HPDE6-E6E7 (cell line): ENCODE measurements at regions not wholly inside any gene's neighbourhood (a gene's known extent, or its start where the extent isn't known, plus 50 kb on each side); places are given as distances from the start of the nearest gene placed in this dataset.

Experiments
- DNase-seq: peaks from one replicate; pipeline ENCODE4 v3.0.0; 2011; ENCODE audit warnings: missing footprints; ENCODE audit errors: extremely low spot score

GRCh38 chr2:12207491-12207890 is 461.1 kb downstream of the LPIN1 start:
- no peak for DNase-seq

- no peak for DNase-seq
Measured at GRCh38 chr2:12210016-12210933, 463.8 kb downstream of the LPIN1 start.

- no peak for DNase-seq
Measured at GRCh38 chr2:12211326-12212175, 465.1 kb downstream of the LPIN1 start.

- DNase-seq, result no peak
Measured at GRCh38 chr2:12212841-12213597, 466.6 kb downstream of the LPIN1 start.

GRCh38 chr2:12217175-12217574 is 470.7 kb downstream of the LPIN1 start:
- no peak for DNase-seq

GRCh38 chr2:12219761-12220160 is 473.3 kb downstream of the LPIN1 start:
- no peak for DNase-seq

- no peak for DNase-seq
Measured at GRCh38 chr2:12221584-12221983, 475.2 kb downstream of the LPIN1 start.

- no peak for DNase-seq
Measured at GRCh38 chr2:12222554-12222953, 476.1 kb downstream of the LPIN1 start.

GRCh38 chr2:12223732-12224131 is 477.3 kb downstream of the LPIN1 start:
- no peak for DNase-seq

GRCh38 chr2:12226653-12227052 is 480.2 kb downstream of the LPIN1 start:
- DNase-seq, result no peak

- no peak for DNase-seq
Measured at GRCh38 chr2:12227941-12228608, 481.6 kb downstream of the LPIN1 start.

GRCh38 chr2:12231288-12231687 is 484.9 kb downstream of the LPIN1 start:
- DNase-seq, result no peak

GRCh38 chr2:12232876-12233275 is 483.9 kb upstream of the TRIB2 start:
- no peak for DNase-seq

- no peak for DNase-seq
Measured at GRCh38 chr2:12236136-12236844, 480.4 kb upstream of the TRIB2 start.

- DNase-seq, result no peak
Measured at GRCh38 chr2:12240206-12240605, 476.5 kb upstream of the TRIB2 start.

GRCh38 chr2:12243381-12243780 is 473.4 kb upstream of the TRIB2 start:
- no peak for DNase-seq

- no peak for DNase-seq
Measured at GRCh38 chr2:12244070-12244469, 472.7 kb upstream of the TRIB2 start.

GRCh38 chr2:12251121-12251520 is 465.6 kb upstream of the TRIB2 start:
- no peak for DNase-seq

- no peak for DNase-seq
Measured at GRCh38 chr2:12251749-12252148, 465.0 kb upstream of the TRIB2 start.

- DNase-seq, result no peak
Measured at GRCh38 chr2:12253167-12253778, 463.5 kb upstream of the TRIB2 start.
